ENCODE measurements at regions not wholly inside any gene's neighbourhood (a gene's known extent, or its start where the extent isn't known, plus 50 kb on each side); places are given as distances from the start of the nearest gene placed in this dataset.

DNA sequence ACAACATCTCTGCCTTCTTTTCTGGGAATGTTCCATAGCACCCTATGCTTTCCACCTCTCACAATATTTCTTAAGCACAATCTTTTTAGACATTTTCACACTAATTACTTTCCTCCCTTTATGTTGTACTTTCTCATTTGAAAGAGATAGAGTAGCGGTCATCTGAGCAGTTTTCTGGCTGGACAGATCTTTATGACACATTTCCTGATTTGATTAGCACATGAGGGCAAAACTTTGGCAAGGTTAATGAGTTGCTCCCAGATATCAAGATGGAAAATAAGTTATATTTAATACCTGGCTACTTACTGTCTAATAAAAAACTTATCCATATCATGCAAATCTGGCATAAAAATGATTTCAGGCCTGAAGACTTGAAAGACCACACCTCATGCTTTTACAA is 723.9 kb downstream of the SOCS6 start:
- H3K36me3 ChIP-seq (ENCODE audit: control insufficient read depth, insufficient read depth, low read length): no peaks in the 10 kb centered on the region
- no peak overlapping the region for H3K27ac ChIP-seq (ENCODE audit: low read length)
- DNase-seq (ENCODE audit: low read depth, low spot score): no peak
- H3K4me1 ChIP-seq (ENCODE audit: control insufficient read depth, insufficient read depth, low read length): no peaks in the 10 kb centered on the region
- no peaks in the 10 kb centered on the region for H3K27me3 ChIP-seq (ENCODE audit: control insufficient read depth, insufficient read depth, low read length)
- H3K9me3 ChIP-seq (ENCODE audit: control insufficient read depth, insufficient read depth, low read length): peaks cover 5% of the 10 kb centered on the region; the same call in 1 of the 2 replicates
- no peak overlapping the region for H3K4me3 ChIP-seq (ENCODE audit: low read length)
- no CpG with 5 or more reads among the region's 1 CpG for WGBS (ENCODE audit: insufficient coverage, insufficient read length)

- no peak overlapping the region for H3K27ac ChIP-seq (ENCODE audit: low read length)
- H3K27me3 ChIP-seq (ENCODE audit: control insufficient read depth, insufficient read depth, low read length): no peaks in the 10 kb centered on the region
- no peak overlapping the region for H3K4me3 ChIP-seq (ENCODE audit: low read length)
- no CpG with 5 or more reads among the region's 2 CpGs for WGBS (ENCODE audit: insufficient coverage, insufficient read length)
- no peaks in the 10 kb centered on the region for H3K36me3 ChIP-seq (ENCODE audit: control insufficient read depth, insufficient read depth, low read length)
- no peaks in the 10 kb centered on the region for H3K4me1 ChIP-seq (ENCODE audit: control insufficient read depth, insufficient read depth, low read length)
- peaks cover 5% of the 10 kb centered on the region; the same call in 1 of the 2 replicates for H3K9me3 ChIP-seq (ENCODE audit: control insufficient read depth, insufficient read depth, low read length)
- DNase-seq (ENCODE audit: low read depth, low spot score): no peak
These were observed 722.5 kb downstream of the SOCS6 start for GRCh38 chr18:71011389-71011788.

GRCh38 chr18:71008257-71008656 is 719.4 kb downstream of the SOCS6 start:
- H3K36me3 ChIP-seq (ENCODE audit: control insufficient read depth, insufficient read depth, low read length): no peaks in the 10 kb centered on the region
- no CpG with 5 or more reads among the region's 3 CpGs for WGBS (ENCODE audit: insufficient coverage, insufficient read length)
- peaks cover 7% of the 10 kb centered on the region for H3K9me3 ChIP-seq (ENCODE audit: control insufficient read depth, insufficient read depth, low read length)
- H3K27ac ChIP-seq (ENCODE audit: low read length): no peak overlapping the region
- no peak overlapping the region for H3K4me3 ChIP-seq (ENCODE audit: low read length)
- no peaks in the 10 kb centered on the region for H3K4me1 ChIP-seq (ENCODE audit: control insufficient read depth, insufficient read depth, low read length)
- DNase-seq (ENCODE audit: low read depth, low spot score): no peak
- H3K27me3 ChIP-seq (ENCODE audit: control insufficient read depth, insufficient read depth, low read length): no peaks in the 10 kb centered on the region

DNA sequence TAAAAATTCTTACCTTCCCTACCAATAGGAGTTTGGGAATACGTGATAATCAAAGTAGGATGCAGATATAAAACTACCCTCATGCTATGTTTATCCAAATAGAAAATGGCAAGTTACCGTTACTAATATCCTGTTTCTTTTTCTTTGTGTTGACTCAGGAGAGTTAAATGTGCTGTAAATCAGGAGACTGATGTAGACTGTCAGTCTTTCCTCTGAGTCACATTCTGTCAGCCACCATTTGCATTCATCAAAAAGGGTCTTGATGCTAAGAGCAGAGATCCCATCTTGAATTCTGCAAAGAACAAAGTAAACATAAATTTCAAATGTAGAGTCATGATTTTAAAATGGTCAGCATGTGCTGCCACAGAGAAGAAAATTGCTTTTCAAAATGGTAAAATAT is 712.8 kb downstream of the SOCS6 start:
- peaks cover 12% of the 10 kb centered on the region for H3K9me3 ChIP-seq (ENCODE audit: control insufficient read depth, insufficient read depth, low read length)
- H3K4me1 ChIP-seq (ENCODE audit: control insufficient read depth, insufficient read depth, low read length): no peaks in the 10 kb centered on the region
- no peak overlapping the region for H3K27ac ChIP-seq (ENCODE audit: low read length)
- H3K36me3 ChIP-seq (ENCODE audit: control insufficient read depth, insufficient read depth, low read length): no peaks in the 10 kb centered on the region
- H3K27me3 ChIP-seq (ENCODE audit: control insufficient read depth, insufficient read depth, low read length): no peaks in the 10 kb centered on the region
- no peak for DNase-seq (ENCODE audit: low read depth, low spot score)
- WGBS (ENCODE audit: insufficient coverage, insufficient read length): no CpG with 5 or more reads among the region's 2 CpGs
- no peak overlapping the region for H3K4me3 ChIP-seq (ENCODE audit: low read length)

DNA sequence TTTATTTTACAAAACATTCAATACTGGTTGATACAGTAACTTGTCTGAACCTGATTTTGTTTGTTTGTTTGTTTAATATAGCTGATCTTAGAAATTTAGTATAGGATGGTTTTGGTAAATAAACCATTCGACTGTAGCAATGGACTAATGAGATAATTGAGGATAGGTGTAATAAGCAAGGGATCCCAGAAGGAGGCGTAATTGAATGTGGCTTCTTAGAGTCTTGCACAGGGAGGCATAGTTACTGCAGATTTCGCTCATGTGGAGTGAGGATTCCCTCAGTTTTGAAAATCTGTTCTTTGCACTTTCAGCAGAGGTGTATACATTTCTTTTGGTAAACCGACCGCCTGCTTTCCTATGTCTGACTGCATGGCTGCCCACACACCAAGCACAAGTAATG is 709.6 kb downstream of the SOCS6 start:
- 100% methylated on average over 1 of the region's 5 CpGs for WGBS (ENCODE audit: insufficient coverage, insufficient read length)

DNA sequence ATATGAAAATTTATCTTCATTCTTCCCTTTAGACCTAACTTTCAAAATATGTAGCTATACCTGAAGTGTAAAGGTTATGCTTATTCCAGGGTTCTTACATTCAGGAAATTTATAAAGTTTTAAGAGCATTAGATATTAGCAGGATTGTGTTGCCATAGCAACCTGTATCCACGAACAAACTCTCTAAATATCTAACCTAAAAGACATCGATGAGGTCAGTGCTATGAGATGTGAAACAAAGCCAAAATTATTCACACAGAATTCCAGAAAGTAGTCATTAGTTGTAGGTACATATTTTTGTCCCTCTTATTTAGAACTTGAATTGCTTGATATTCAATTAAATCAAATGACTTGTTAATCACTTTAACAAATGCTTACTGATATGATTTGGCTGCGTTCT is 705.3 kb downstream of the SOCS6 start:
- WGBS (ENCODE audit: insufficient coverage, insufficient read length): no CpG with 5 or more reads among the region's 3 CpGs
- no peaks in the 10 kb centered on the region for H3K27me3 ChIP-seq (ENCODE audit: control insufficient read depth, insufficient read depth, low read length)
- H3K4me3 ChIP-seq (ENCODE audit: low read length): no peak overlapping the region
- no peak for DNase-seq (ENCODE audit: low read depth, low spot score)
- H3K4me1 ChIP-seq (ENCODE audit: control insufficient read depth, insufficient read depth, low read length): no peaks in the 10 kb centered on the region
- no peaks in the 10 kb centered on the region for H3K36me3 ChIP-seq (ENCODE audit: control insufficient read depth, insufficient read depth, low read length)
- no peak overlapping the region for H3K27ac ChIP-seq (ENCODE audit: low read length)
- H3K9me3 ChIP-seq (ENCODE audit: control insufficient read depth, insufficient read depth, low read length): peaks cover 6% of the 10 kb centered on the region

More for the DNA sequence above, 709.6 kb downstream of the SOCS6 start:
- Histone ChIP-seq H3K4me1 (ENCODE audit: control insufficient read depth, insufficient read depth, low read length) (no peaks in the 10 kb centered on the region), H3K36me3 (ENCODE audit: control insufficient read depth, insufficient read depth, low read length) (no peaks in the 10 kb centered on the region), H3K27me3 (ENCODE audit: control insufficient read depth, insufficient read depth, low read length) (no peaks in the 10 kb centered on the region), H3K9me3 (ENCODE audit: control insufficient read depth, insufficient read depth, low read length) (peaks cover 12% of the 10 kb centered on the region), H3K27ac (ENCODE audit: low read length) (no peak overlapping the region), H3K4me3 (ENCODE audit: low read length) (no peak overlapping the region)
- no peak for DNase-seq (ENCODE audit: low read depth, low spot score)

DNA sequence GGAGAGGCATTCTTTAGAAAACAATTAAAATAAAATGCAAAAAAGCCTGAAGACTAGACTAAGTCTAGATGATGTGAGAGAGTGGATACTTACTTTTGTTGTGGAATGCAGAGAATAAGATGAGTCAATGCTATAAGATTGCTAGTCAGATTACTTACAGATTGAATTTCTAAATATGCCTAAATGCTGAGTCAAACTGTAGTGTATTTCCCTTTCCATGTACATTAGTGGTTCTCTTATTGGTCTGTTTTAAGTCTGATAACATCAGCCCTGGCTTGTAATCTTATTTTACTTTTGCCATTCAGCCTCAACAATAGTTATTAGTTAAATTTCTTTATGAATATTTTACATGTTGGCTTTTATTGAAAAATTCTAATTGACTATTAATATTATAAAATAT is 702.7 kb downstream of the SOCS6 start:
- peaks cover 4% of the 10 kb centered on the region for H3K9me3 ChIP-seq (ENCODE audit: control insufficient read depth, insufficient read depth, low read length)
- DNase-seq (ENCODE audit: low read depth, low spot score): no peak
- H3K27me3 ChIP-seq (ENCODE audit: control insufficient read depth, insufficient read depth, low read length): no peaks in the 10 kb centered on the region
- no peak overlapping the region for H3K4me3 ChIP-seq (ENCODE audit: low read length)
- H3K4me1 ChIP-seq (ENCODE audit: control insufficient read depth, insufficient read depth, low read length): no peaks in the 10 kb centered on the region
- no peak overlapping the region for H3K27ac ChIP-seq (ENCODE audit: low read length)
- H3K36me3 ChIP-seq (ENCODE audit: control insufficient read depth, insufficient read depth, low read length): no peaks in the 10 kb centered on the region

GRCh38 chr18:70985948-70986347 is 697.1 kb downstream of the SOCS6 start:
- H3K36me3 ChIP-seq (ENCODE audit: control insufficient read depth, insufficient read depth, low read length): no peaks in the 10 kb centered on the region
- H3K4me1 ChIP-seq (ENCODE audit: control insufficient read depth, insufficient read depth, low read length): no peaks in the 10 kb centered on the region
- no peak overlapping the region for H3K4me3 ChIP-seq (ENCODE audit: low read length)
- DNase-seq (ENCODE audit: low read depth, low spot score): no peak
- no CpG with 5 or more reads among the region's 1 CpG for WGBS (ENCODE audit: insufficient coverage, insufficient read length)
- H3K27ac ChIP-seq (ENCODE audit: low read length): no peak overlapping the region
- H3K9me3 ChIP-seq (ENCODE audit: control insufficient read depth, insufficient read depth, low read length): peaks cover 21% of the 10 kb centered on the region
- no peaks in the 10 kb centered on the region for H3K27me3 ChIP-seq (ENCODE audit: control insufficient read depth, insufficient read depth, low read length)

GRCh38 chr18:70982292-70982691 is 693.4 kb downstream of the SOCS6 start:
- H3K4me3 ChIP-seq (ENCODE audit: low read length): no peak overlapping the region
- H3K9me3 ChIP-seq (ENCODE audit: control insufficient read depth, insufficient read depth, low read length): peaks cover 19% of the 10 kb centered on the region
- no peaks in the 10 kb centered on the region for H3K36me3 ChIP-seq (ENCODE audit: control insufficient read depth, insufficient read depth, low read length)
- H3K27ac ChIP-seq (ENCODE audit: low read length): no peak overlapping the region
- DNase-seq (ENCODE audit: low read depth, low spot score): no peak
- no peaks in the 10 kb centered on the region for H3K27me3 ChIP-seq (ENCODE audit: control insufficient read depth, insufficient read depth, low read length)
- H3K4me1 ChIP-seq (ENCODE audit: control insufficient read depth, insufficient read depth, low read length): no peaks in the 10 kb centered on the region
- WGBS (ENCODE audit: insufficient coverage, insufficient read length): no CpG with 5 or more reads among the region's 2 CpGs

DNA sequence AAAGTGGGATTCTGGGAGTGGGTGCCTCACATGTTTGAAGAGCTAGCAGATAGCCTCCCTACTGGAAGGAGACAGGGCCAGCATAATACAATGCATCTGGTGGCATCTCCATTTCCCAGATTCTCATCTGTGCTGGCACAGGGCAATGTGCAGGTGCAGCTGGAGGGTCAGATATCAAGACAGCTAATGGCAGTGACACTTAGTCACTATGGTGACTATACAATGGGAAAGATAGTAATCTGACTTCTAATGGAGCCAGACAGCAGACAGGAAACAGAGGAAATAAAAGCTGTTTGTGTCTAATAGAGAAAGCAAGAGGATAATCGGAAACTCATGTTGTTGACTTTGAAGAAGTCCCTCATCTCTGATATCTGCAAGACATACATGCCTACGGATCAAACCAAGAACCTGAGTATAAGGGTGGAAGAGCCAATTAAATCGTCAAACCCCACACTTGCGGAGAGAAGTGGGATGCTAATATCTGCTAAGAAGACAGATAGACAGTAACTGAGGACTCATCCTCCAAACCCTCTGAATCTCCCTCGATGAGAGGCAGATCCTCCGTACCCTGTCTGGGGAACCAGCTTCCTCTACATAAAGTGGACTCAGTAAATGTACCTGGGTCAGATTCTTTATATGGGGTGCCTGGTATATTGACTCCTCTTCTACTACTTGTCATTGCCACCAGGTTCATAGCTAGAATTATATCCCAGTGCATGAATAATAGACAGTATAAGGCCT is 692.7 kb downstream of the SOCS6 start:
- Histone ChIP-seq H3K27ac (ENCODE audit: low read length) (no peak overlapping the region), H3K9me3 (ENCODE audit: control insufficient read depth, insufficient read depth, low read length) (peaks cover 19% of the 10 kb centered on the region), H3K27me3 (ENCODE audit: control insufficient read depth, insufficient read depth, low read length) (no peaks in the 10 kb centered on the region), H3K36me3 (ENCODE audit: control insufficient read depth, insufficient read depth, low read length) (no peaks in the 10 kb centered on the region), H3K4me1 (ENCODE audit: control insufficient read depth, insufficient read depth, low read length) (no peaks in the 10 kb centered on the region), H3K4me3 (ENCODE audit: low read length) (no peak overlapping the region)
- no CpG with 5 or more reads among the region's 6 CpGs for WGBS (ENCODE audit: insufficient coverage, insufficient read length)
- no peak for DNase-seq (ENCODE audit: low read depth, low spot score)

- H3K27me3 ChIP-seq (ENCODE audit: control insufficient read depth, insufficient read depth, low read length): no peaks in the 10 kb centered on the region
- no peak overlapping the region for H3K27ac ChIP-seq (ENCODE audit: low read length)
- no peaks in the 10 kb centered on the region; the same call in 1 of the 2 replicates for H3K9me3 ChIP-seq (ENCODE audit: control insufficient read depth, insufficient read depth, low read length)
- H3K4me1 ChIP-seq (ENCODE audit: control insufficient read depth, insufficient read depth, low read length): no peaks in the 10 kb centered on the region
- H3K36me3 ChIP-seq (ENCODE audit: control insufficient read depth, insufficient read depth, low read length): no peaks in the 10 kb centered on the region
- H3K4me3 ChIP-seq (ENCODE audit: low read length): no peak overlapping the region
- WGBS (ENCODE audit: insufficient coverage, insufficient read length): no CpG with 5 or more reads among the region's 5 CpGs
- DNase-seq (ENCODE audit: low read depth, low spot score): no peak
These were observed 684.8 kb downstream of the SOCS6 start for GRCh38 chr18:70973626-70974025.
